Keratinocyte (primary cell): ENCODE measurements at regions not wholly inside any gene's neighbourhood (a gene's known extent, or its start where the extent isn't known, plus 50 kb on each side); places are given as distances from the start of the nearest gene placed in this dataset.

Experiments
- DNase-seq: peaks from one replicate; pipeline ENCODE4 v3.0.0-alpha.2; 2011; ENCODE audit warnings: low read depth, missing footprints, low spot score
- FAIRE-seq: peaks from 2 replicates; lab custom pipeline; 2011; peaks lifted over from hg19 to GRCh38; lab: Jason Lieb, UNC
- H2AFZ ChIP-seq: 2 replicates; pipeline ENCODE4 v1.6.0; 2012; ENCODE audit warnings: low read length, control low read depth, inconsistent platforms; ENCODE audit not compliant: control insufficient read depth
- H3K27ac ChIP-seq: 2 replicates; pipeline ENCODE4 v1.5.1; 2011; ENCODE audit warnings: low read length; ENCODE audit not compliant: control insufficient read depth, insufficient read depth
- H3K27me3 ChIP-seq: 3 replicates; pipeline ENCODE4 v1.6.0; 2011; ENCODE audit warnings: low read length; ENCODE audit not compliant: control insufficient read depth, insufficient read depth; ENCODE audit errors: extremely low read depth
- H3K36me3 ChIP-seq, 2 experiments: 2 replicates in 1 of 2; 3 replicates in 1 of 2; pipeline ENCODE4 v1.5.1; 2011; ENCODE audit warnings: low read length in 2 of 2, mild to moderate bottlenecking in 1 of 2; ENCODE audit not compliant: control insufficient read depth in 2 of 2, insufficient read depth in 2 of 2; ENCODE audit errors: extremely low read depth in 1 of 2
- H3K4me1 ChIP-seq: 3 replicates; pipeline ENCODE4 v1.5.1; 2011; ENCODE audit warnings: low read length; ENCODE audit not compliant: control insufficient read depth, insufficient read depth; ENCODE audit errors: extremely low read depth
- H3K4me2 ChIP-seq: 3 replicates; pipeline ENCODE4 v1.6.0; 2011; ENCODE audit warnings: low read depth, low read length; ENCODE audit not compliant: control insufficient read depth, insufficient read depth; ENCODE audit errors: extremely low read depth
- H3K4me3 ChIP-seq, 3 experiments: fragments of 200-600 bp in 1 of 3; sonication (generic) in 1 of 3; 2 replicates in 2 of 3; 3 replicates in 1 of 3; pipeline ENCODE4 v1.5.1; 2011 to 2016; ENCODE audit warnings: low read length in 3 of 3, mild to moderate bottlenecking in 3 of 3, control low read depth in 2 of 3, inconsistent platforms in 1 of 3, low read depth in 1 of 3, mixed read lengths in 1 of 3, mixed run types in 1 of 3, moderate library complexity in 1 of 3; ENCODE audit not compliant: control insufficient read depth in 2 of 3, insufficient read depth in 2 of 3; ENCODE audit errors: extremely low read depth in 1 of 3
- H3K79me2 ChIP-seq: 2 replicates; pipeline ENCODE4 v1.6.0; 2012; ENCODE audit warnings: low read length; ENCODE audit not compliant: control insufficient read depth, insufficient read depth
- H3K9ac ChIP-seq: 3 replicates; pipeline ENCODE4 v1.6.0; 2011; ENCODE audit warnings: low read length; ENCODE audit not compliant: control insufficient read depth, insufficient read depth; ENCODE audit errors: extremely low read depth
- H3K9me1 ChIP-seq: 3 replicates; pipeline ENCODE4 v1.6.0; 2011; ENCODE audit warnings: low read length; ENCODE audit not compliant: control insufficient read depth, insufficient read depth; ENCODE audit errors: extremely low read depth
- H3K9me3 ChIP-seq: 2 replicates; pipeline ENCODE4 v1.5.1; 2012; ENCODE audit warnings: low read depth, low read length; ENCODE audit not compliant: control insufficient read depth
- H4K20me1 ChIP-seq: 3 replicates; pipeline ENCODE4 v1.6.0; 2011; ENCODE audit warnings: low read length; ENCODE audit not compliant: control insufficient read depth, insufficient read depth; ENCODE audit errors: extremely low read depth
- CTCF ChIP-seq, 3 experiments: IDR thresholded peaks in 1 of 3; conservative IDR thresholded peaks in 1 of 3; optimal IDR thresholded peaks in 1 of 3; 2 replicates in 2 of 3; 3 replicates in 1 of 3; pipeline versions ENCODE3 to v1.5.1; 2011; ENCODE audit warnings: low read length in 3 of 3, mild to moderate bottlenecking in 3 of 3, moderate library complexity in 2 of 3, control low read depth in 1 of 3, inconsistent platforms in 1 of 3; ENCODE audit not compliant: insufficient read depth in 2 of 3; ENCODE audit errors: extremely low read depth in 1 of 3
- EZH2 ChIP-seq: IDR thresholded peaks from one replicate; pipeline ENCODE4 v1.6.1; 2012; ENCODE audit warnings: inconsistent platforms, mild to moderate bottlenecking, low read length, moderate library complexity
- dilution Hi-C: fragments of 300-500 bp; cut with MboI; formaldehyde crosslinking; loops from one replicate; pipeline ENCODE4 v1.7.0; 2020; ENCODE audit warnings: low sequenced_read_pairs; ENCODE audit not compliant: extremely low pct_ligation_motif_present

GRCh38 chr18:40907842-40908241, 1047.2 kb upstream of the PIK3C3 start:
- no peaks in the 10 kb centered on the region for H3K9me3 ChIP-seq
- no peak overlapping the region for H3K9ac ChIP-seq
- dilution Hi-C loops: no loop called here
- H3K4me1 ChIP-seq: no peaks in the 10 kb centered on the region
- H2AFZ ChIP-seq: no peak overlapping the region
- DNase-seq (no peak), FAIRE-seq (no peak)
- H3K27ac ChIP-seq: no peak overlapping the region
- no peak for TF ChIP-seq EZH2
- TF ChIP-seq CTCF (optimal IDR thresholded peaks at IDR 0.05 in 1 of 3, IDR thresholded peaks at IDR 0.05 in 1 of 3, conservative IDR thresholded peaks at IDR 0.05 in 1 of 3; ENCODE audit: extremely low read depth in 1 of 3, insufficient read depth in 2 of 3, low read length in 3 of 3): no peak
- no peaks in the 10 kb centered on the region for H3K27me3 ChIP-seq
- no peak overlapping the region for H3K4me3 ChIP-seq
- H3K36me3 ChIP-seq: no peaks in the 10 kb centered on the region
- H3K9me1 ChIP-seq: no peaks in the 10 kb centered on the region
- no peaks in the 10 kb centered on the region for H4K20me1 ChIP-seq
- H3K4me2 ChIP-seq: no peak overlapping the region
- no peaks in the 10 kb centered on the region for H3K79me2 ChIP-seq

- Histone ChIP-seq H4K20me1 (no peaks in the 10 kb centered on the region), H2AFZ (peak overlapping the region; percentile 33), H3K27ac (no peak overlapping the region), H3K4me2 (peak overlapping the region; percentile 18), H3K9ac (no peak overlapping the region), H3K79me2 (no peaks in the 10 kb centered on the region), H3K4me3 (no peak overlapping the region), H3K27me3 (no peaks in the 10 kb centered on the region), H3K9me1 (no peaks in the 10 kb centered on the region), H3K4me1 (no peaks in the 10 kb centered on the region), H3K9me3 (no peaks in the 10 kb centered on the region), H3K36me3 (no peaks in the 10 kb centered on the region)
- TF ChIP-seq CTCF (optimal IDR thresholded peaks at IDR 0.05 in 1 of 3, IDR thresholded peaks at IDR 0.05 in 1 of 3, conservative IDR thresholded peaks at IDR 0.05 in 1 of 3; ENCODE audit: extremely low read depth in 1 of 3, insufficient read depth in 2 of 3, low read length in 3 of 3) (no peak), EZH2 (no peak)
- dilution Hi-C loops: no loop called here
- FAIRE-seq: peak; percentile 48
- DNase-seq: no peak
Observed at GRCh38 chr18:40904295-40904694, 1050.7 kb upstream of the PIK3C3 start.
